Left ventricle myocardium inferior (tissue), 1 donor: ENCODE measurements at regions not wholly inside any gene's neighbourhood (a gene's known extent, or its start where the extent isn't known, plus 50 kb on each side); places are given as distances from the start of the nearest gene placed in this dataset.

Experiments used
- DNase-seq: peaks from one replicate; pipeline ENCODE4 v3.0.0-alpha.2; 2020
- H3K27ac ChIP-seq: fragments of 200-600 bp; replicated peaks from 2 replicates; pipeline ENCODE4 v1.8.0; 2021
- H3K27me3 ChIP-seq: fragments of 200-600 bp; 2 replicates; pipeline ENCODE4 v1.8.0; 2021; ENCODE audit warnings: low read depth
- H3K36me3 ChIP-seq: fragments of 200-600 bp; 2 replicates; pipeline ENCODE4 v1.8.0; 2021
- H3K4me1 ChIP-seq: fragments of 200-600 bp; 2 replicates; pipeline ENCODE4 v1.8.0; 2021
- H3K4me3 ChIP-seq: fragments of 200-600 bp; 2 replicates; pipeline ENCODE4 v1.8.0; 2021; ENCODE audit warnings: mild to moderate bottlenecking, moderate library complexity
- H3K9me3 ChIP-seq: fragments of 200-600 bp; replicated peaks from 2 replicates; pipeline ENCODE4 v1.8.0; 2021
- intact Hi-C: fragments of 100-400 bp; cut with micrococcal nuclease; formaldehyde crosslinking; loops from one replicate; pipeline ENCODE4 v1.11.0; 2022
- TF ChIP-seq, protein P1 (sequence below): fragments of 200-600 bp; IDR thresholded peaks from 2 replicates; pipeline ENCODE4 v1.8.0; 2021; ENCODE audit warnings: antibody characterized with exemption, mild to moderate bottlenecking, borderline replicate concordance
- donor health status: DM: no; HTN: yes; CAD: no; lungs with severe emphysema.

- intact Hi-C loops = no loop called here
- no peaks in the 10 kb centered on the region for H3K36me3 ChIP-seq
- TF ChIP-seq, protein P1, sequence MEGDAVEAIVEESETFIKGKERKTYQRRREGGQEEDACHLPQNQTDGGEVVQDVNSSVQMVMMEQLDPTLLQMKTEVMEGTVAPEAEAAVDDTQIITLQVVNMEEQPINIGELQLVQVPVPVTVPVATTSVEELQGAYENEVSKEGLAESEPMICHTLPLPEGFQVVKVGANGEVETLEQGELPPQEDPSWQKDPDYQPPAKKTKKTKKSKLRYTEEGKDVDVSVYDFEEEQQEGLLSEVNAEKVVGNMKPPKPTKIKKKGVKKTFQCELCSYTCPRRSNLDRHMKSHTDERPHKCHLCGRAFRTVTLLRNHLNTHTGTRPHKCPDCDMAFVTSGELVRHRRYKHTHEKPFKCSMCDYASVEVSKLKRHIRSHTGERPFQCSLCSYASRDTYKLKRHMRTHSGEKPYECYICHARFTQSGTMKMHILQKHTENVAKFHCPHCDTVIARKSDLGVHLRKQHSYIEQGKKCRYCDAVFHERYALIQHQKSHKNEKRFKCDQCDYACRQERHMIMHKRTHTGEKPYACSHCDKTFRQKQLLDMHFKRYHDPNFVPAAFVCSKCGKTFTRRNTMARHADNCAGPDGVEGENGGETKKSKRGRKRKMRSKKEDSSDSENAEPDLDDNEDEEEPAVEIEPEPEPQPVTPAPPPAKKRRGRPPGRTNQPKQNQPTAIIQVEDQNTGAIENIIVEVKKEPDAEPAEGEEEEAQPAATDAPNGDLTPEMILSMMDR = no peak
- DNase-seq = no peak
- H3K27me3 ChIP-seq = no peaks in the 10 kb centered on the region
- no peaks in the 10 kb centered on the region for H3K4me1 ChIP-seq
- no peak overlapping the region for H3K27ac ChIP-seq
- no peaks in the 10 kb centered on the region for H3K9me3 ChIP-seq
- no peak overlapping the region for H3K4me3 ChIP-seq
These were observed 465.4 kb upstream of the SMIM31 start for GRCh38 chr4:164288578-164288977.

DNA sequence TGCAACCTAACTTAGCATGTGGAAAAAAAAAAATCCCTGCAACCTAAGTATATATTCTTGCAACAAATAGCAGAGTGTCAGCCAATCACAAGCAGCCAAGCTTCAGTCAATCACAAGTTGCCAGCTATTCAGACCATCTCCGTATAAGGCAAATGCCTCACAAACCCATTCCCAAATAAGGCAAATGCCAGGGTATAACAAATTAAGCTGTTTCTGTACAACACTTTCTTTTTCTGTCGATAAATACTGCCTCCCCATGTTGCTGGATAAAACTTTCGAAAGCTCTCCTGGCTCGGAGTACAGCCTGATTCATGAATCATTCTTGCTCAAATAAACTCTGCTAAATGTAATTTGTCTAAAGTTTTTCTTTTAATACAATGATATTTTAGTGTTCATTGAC lies 460.7 kb upstream of the SMIM31 start:
- H3K4me1 ChIP-seq = no peaks in the 10 kb centered on the region
- no peak overlapping the region for H3K27ac ChIP-seq

DNA sequence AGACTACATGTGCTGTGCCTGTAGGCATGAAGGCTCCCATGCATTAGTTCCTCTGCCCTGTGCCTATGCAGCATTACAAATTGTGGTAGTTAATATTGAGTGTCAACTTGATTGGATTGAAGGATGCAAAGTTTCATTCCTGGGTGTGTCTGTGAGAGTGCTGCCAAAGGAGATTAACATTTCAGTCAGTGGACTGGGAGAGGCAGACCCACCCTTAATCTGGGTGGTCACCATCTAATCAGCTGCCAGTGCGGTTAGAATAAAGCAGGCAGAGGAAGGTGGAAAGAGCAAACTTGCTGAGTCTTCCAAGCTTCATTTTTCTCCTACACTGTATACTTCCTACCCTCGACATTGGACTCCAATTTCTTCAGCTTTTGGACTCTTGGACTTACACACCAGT lies 460.2 kb upstream of the SMIM31 start:
- intact Hi-C loops = no loop called here
- TF ChIP-seq, protein P1 = no peak
- H3K4me3 ChIP-seq = no peak overlapping the region

More for the DNA sequence above, 460.7 kb upstream of the SMIM31 start:
- no peak for DNase-seq
- intact Hi-C loops = no loop called here
- Histone ChIP-seq H3K9me3 (no peaks in the 10 kb centered on the region), H3K4me3 (no peak overlapping the region), H3K36me3 (no peaks in the 10 kb centered on the region), H3K27me3 (no peaks in the 10 kb centered on the region)
- TF ChIP-seq, protein P1 = no peak

GRCh38 chr4:164301430-164301829 lies 452.5 kb upstream of the SMIM31 start:
- Histone ChIP-seq H3K4me3 (no peak overlapping the region), H3K4me1 (no peaks in the 10 kb centered on the region), H3K27me3 (no peaks in the 10 kb centered on the region), H3K27ac (no peak overlapping the region), H3K36me3 (no peaks in the 10 kb centered on the region), H3K9me3 (no peaks in the 10 kb centered on the region)
- intact Hi-C loops = no loop called here
- TF ChIP-seq, protein P1 = no peak
- DNase-seq = no peak

More for the DNA sequence above, 460.2 kb upstream of the SMIM31 start:
- no peak for DNase-seq
- H3K27me3 ChIP-seq = no peaks in the 10 kb centered on the region
- H3K4me1 ChIP-seq = no peaks in the 10 kb centered on the region
- H3K27ac ChIP-seq = no peak overlapping the region
- no peaks in the 10 kb centered on the region for H3K9me3 ChIP-seq
- H3K36me3 ChIP-seq = no peaks in the 10 kb centered on the region

DNA sequence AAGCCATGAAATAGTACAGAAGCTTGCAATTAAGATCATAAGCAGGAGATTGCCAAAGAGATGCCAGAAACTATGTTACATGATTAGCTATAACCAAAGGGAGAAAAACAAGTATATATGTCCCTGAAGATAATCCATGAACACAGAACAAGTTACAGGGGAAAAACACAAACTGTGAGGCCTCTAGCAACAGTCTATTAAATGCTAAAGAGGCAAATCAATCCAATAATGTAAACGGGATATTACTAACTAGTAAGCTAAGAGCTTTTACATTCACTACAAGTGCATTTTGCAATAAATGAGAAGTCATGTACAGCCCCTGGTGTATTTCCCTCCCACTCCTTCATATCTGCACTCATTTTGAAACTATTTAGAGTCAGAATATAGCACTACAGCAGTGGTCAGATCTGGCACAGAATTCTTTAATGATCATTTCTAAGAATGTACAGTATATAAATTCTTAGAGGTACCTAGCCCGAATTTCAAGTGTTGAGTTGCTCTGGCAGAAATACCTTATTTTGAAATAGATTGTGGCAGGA lies 449.8 kb upstream of the SMIM31 start:
- intact Hi-C loops = no loop called here
- H3K4me1 ChIP-seq = no peaks in the 10 kb centered on the region
- DNase-seq = no peak
- H3K27ac ChIP-seq = no peak overlapping the region
- no peaks in the 10 kb centered on the region for H3K27me3 ChIP-seq
- TF ChIP-seq, protein P1 = no peak
- H3K4me3 ChIP-seq = no peak overlapping the region
- no peaks in the 10 kb centered on the region for H3K36me3 ChIP-seq
- no peaks in the 10 kb centered on the region for H3K9me3 ChIP-seq
